NCI-H2029 treated with DMSO at 0.1 percent for 48 hours (cell line): ENCODE measurements at regions not wholly inside any gene's neighbourhood (a gene's known extent, or its start where the extent isn't known, plus 50 kb on each side); places are given as distances from the start of the nearest gene placed in this dataset.
A peak's percentile ranks its signal among the peaks of the same experiment; 100 is the strongest.

Source experiments
- DNase-seq: peaks from one replicate; lab custom pipeline; 2025; lab: John Stamatoyannopoulos, UW

DNA sequence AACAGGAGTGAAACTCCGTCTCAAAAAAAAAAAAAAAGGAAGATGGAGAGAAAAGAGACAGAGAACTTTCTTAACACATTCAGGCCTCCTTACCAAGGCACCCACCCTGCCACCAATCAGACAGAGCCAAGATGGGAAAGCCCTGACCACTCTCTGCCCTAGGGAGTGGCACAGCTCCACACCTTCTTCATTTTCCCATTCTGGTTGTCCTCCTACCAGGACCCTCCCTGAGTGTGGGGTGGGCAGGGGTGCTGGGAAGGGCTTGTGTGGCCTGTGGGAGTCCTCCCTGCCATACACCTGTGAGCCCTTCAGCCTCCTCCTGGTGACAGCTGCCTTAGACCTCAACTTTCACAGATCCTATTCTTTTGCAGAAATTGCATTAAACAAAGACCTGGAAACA lies 513.6 kb downstream of the BCL11B start:
- no peak for DNase-seq

DNA sequence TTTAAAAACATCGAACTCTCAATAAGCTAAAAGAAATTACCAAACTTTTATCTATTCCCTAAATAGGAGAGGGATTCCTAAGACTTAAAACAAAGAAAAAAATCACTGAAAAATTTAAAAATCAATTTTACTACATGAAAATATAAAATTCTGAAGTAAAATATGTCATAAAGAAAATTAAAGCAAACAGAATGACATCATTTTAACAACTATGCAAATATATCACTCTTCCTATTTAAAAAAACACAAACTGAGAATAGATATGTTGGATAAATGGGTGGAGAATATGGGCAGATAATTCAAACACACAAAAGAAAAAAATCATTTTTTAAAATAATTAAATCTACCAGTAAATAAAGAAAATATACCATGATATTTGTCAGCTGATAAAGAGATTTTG lies 510.0 kb downstream of the BCL11B start:
- no peak for DNase-seq

DNA sequence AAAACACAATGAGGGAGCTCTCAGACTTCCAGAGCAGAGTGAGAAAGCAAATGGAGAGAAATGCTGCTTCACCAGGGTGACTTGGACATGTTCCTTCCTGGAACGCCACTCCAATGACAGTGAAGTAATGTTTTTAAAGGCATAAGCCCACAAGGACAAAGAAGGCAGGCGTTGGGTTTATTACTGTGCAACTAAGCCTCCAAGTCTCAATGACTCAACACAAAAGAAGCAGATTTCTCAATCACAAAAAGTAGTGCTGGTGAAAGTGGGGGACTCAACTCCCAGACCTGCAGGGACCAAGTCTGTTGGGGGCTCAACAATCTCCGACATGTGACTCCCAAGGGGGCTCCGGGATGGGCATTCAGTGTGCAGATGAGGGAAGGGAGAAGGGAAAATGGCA lies 505.2 kb downstream of the BCL11B start:
- DNase-seq, result no peak

DNA sequence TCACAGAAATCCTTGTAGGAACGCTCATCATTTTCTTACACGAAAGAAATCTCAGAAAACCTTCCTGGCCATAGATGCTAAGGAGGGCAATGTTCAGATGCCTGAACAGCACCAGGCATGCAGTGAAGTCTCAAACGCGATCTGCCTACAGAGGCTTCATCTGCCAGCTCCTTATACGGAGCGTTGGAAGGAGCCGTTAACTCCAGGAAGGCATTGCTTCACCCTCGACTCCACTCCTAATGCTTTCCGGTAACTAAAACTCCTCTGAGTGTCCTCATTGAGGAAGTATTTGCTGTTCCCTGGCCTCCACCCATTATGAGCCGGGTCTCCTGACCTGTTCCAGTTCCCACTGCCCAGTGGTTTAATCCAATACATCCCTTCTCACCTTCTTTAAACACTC lies 502.7 kb downstream of the BCL11B start:
- no peak for DNase-seq

DNA sequence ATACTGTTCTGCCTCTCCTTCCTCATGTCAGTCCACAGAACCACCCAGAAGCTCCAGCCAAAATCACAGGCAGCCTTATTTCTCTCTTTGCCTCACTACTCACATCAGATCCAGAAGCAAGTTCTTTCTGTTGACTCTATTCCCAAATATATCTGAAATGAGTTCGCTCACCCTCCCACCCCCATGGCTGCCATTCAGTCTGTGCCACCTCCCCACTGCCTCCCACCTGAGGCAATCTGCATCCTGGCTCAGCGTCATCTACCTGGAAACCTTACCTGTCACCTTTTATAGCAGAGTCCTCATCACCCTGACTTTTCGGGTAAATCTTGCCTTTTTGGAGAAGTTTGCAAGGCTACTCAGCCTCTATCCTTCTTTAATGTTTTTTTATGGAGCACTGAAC lies 501.8 kb downstream of the BCL11B start:
- DNase-seq, result no peak

DNA sequence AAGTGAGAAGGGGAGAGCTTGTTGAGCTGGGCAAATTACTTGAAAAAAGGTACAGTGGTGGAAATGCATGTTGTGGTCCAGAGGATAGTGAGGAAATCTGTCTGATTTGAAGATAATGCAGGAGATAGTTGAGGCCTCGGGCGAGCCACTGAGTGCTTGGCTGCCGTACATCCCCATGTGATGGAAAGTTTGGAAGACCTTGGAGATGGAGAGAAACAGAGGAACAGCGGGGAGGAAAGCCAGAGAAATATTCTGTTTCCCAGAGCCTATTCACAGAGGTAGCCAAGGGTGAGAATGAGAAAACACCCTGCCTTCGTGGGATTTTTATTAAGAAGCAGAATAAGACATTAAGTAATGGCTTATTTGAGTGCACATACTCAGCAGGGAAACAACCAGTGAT lies 498.2 kb downstream of the BCL11B start:
- no peak for DNase-seq

DNA sequence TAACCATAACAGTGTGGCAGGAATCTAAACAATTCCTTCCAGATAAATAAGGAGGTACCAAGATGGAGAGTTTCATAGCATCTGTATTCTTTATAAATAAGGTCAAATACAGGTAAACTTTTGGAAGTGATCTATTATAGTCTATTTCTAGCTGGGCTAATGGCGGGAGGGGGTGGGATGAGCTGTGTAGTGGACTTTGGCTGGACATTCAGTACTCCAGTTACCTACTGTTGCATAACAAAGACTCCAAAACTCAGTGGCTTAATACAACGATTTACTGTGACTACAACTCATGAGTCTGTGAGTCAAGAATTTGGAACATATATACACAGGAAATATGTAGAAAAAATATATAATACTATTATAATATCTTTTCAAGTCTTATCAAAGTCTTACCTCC lies 496.1 kb downstream of the BCL11B start:
- DNase-seq, result no peak

DNA sequence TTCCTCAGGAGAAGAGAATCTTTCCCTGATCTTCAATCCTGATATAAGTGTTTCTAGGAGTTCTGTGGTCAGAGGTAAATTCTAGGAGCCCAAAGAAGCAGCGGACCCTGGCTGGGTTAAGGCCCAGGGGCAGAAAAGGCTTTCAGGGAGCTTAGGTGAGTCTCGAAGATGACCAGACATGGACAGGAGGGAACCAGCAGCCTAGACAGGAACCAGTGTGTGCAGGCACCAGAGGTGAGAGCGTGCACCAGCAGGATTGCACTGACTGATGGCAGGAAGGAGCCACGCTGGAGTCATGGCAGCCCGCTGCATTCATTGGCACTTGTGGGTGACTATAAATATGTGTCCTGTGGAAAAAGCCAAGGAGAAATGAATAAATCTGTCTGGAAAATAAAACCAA lies 489.9 kb downstream of the BCL11B start:
- DNase-seq, result no peak

DNA sequence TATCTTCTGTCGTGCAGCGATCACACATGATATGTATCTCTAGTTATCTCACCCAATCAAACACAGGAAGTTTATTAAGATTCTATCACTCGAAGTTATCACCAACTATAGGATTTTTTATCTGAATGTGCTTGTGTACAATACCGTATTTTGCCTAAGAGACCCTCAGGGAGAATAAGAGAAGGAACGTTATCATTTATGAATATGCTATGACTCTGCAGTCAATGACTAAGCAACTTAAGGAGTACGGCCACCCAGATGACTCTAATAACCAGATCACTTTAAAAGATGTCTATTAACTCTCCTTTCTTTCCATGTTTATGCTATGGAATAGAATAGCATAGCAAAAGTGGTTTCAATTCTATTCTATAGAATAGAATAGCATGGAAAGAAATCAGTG lies 486.4 kb downstream of the BCL11B start:
- DNase-seq, result no peak

DNA sequence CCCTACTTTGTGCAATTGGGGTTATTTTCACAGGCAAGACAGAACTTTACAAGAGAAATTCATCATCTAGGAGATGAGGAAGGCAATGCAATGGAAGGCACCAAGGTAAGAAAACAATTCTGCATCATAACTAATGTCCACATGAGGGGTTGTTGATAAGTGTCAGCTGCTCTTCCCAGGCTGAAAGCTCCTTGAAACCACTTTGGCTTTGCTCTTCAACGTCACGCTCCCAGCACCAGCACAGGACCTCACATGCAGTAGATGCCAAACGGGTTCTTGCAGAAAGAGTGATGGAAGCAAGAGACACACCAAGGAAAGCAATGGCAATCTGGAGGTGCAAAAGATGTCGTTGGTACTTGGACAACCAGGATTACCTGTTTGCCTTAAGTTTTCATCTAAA lies 485.5 kb downstream of the BCL11B start:
- no peak for DNase-seq

DNA sequence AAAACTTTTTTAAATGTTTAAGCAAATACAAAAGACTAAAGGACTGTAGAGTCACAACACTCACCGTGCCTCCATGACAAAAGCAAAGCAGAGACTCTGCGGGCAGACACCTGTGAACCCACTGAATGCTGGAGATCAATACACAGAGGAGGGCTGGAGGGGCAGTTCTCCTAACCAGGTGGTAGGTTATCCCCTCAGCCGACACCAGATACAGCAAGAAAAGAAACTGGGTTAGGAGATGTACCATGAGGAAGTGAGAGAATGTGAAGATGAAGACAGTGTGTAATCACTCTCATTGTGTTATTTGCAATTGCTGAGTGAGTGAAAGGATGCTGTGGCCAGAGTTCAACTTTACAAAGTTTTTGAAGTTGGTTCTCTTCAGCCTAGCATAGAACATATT lies 480.3 kb downstream of the BCL11B start:
- no peak for DNase-seq

DNA sequence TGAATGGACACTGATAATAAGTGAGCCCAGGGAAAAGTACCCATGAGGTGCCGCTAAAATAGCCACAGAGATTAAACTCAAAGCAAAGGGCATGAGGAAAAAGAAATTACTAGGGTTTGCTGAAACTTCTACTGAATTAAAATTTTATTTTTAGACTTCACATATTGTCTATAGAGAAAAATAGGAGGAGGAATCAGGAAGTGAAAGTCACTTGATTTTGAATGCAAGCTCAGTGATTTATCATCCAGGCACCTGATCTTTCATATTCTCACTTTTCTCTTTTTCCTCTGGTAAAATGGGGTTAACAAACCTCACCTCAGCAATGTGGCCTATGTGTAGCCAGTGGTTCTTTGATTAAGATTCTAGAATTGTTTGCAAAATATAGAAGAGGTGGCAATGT lies 479.8 kb downstream of the BCL11B start:
- no peak for DNase-seq

DNA sequence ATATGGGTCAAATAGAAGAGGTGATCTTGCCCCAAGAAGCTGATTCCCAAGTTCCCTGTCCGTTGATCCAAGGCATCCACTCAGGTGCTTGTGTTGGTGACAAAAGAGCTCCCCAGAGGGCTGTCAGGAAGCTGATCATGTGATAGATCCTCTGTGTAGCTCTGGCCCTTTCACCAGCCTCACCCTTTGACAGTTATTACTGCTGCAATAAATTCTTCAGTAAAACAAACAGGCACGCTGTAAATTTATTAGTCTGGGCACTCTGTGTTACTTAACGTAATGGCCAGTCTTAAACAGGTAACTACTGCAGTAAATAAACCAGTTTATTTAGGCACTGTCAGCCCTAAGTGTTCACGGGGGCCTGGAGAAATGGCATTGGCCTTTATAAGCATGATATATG lies 473.9 kb downstream of the BCL11B start:
- no peak for DNase-seq

DNA sequence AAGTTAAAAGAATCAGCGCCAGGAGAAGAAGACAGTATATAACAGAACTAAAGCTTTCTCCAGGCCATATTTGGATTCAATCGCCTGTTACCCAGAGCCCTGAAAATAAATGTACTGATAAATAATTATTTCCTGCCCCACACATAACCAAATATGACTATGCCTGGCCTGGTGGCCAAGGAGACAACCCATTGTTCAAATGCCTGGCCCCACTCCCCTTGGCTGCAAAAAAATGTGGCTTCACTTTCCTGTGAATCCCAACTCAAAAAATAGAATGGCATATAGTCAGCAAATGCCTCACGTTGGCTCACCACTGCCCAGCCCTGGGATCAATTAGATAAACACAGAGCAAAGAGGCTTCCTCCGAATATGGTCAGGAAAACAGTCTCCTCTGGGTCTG lies 472.1 kb downstream of the BCL11B start:
- no peak for DNase-seq

DNA sequence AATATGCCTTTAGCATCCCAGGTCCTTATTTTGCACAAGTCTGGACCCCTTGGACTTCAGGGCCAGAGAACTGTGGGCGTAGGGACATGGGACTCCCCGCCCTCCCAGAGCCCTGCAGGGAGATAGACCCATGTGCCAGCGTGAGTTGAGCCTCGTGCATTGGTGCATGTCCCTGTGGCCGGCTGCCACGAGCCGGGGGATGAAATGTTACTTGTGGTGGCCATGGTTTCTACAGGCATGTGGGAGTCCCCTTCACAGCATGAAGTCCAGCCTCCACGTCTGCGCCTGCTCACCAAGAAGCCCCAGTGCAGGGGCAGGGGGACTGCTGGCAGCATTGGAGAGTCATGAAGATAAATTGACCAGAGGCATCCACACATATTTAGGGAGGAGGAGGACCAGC lies 470.0 kb downstream of the BCL11B start:
- no peak for DNase-seq

DNA sequence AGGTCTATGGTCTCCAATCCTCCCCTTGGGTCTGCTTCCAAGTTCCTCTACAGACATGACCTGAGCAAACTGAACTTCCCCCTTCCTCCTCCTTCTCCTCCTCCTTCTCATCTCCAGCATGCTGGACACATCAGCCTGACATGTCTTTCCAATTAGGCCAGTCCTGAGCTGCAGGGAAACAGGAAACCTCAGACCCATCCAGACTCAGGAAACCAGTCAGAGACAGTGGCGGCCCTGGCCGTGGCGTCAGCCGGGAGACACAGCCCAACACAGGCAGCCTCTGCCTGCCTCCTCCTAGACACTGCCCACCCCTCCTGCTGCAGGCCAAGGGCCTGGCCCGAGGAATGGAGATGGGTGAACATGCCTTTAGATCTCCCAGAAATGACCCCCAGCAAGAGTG lies 468.8 kb downstream of the BCL11B start:
- DNase-seq, result no peak

DNA sequence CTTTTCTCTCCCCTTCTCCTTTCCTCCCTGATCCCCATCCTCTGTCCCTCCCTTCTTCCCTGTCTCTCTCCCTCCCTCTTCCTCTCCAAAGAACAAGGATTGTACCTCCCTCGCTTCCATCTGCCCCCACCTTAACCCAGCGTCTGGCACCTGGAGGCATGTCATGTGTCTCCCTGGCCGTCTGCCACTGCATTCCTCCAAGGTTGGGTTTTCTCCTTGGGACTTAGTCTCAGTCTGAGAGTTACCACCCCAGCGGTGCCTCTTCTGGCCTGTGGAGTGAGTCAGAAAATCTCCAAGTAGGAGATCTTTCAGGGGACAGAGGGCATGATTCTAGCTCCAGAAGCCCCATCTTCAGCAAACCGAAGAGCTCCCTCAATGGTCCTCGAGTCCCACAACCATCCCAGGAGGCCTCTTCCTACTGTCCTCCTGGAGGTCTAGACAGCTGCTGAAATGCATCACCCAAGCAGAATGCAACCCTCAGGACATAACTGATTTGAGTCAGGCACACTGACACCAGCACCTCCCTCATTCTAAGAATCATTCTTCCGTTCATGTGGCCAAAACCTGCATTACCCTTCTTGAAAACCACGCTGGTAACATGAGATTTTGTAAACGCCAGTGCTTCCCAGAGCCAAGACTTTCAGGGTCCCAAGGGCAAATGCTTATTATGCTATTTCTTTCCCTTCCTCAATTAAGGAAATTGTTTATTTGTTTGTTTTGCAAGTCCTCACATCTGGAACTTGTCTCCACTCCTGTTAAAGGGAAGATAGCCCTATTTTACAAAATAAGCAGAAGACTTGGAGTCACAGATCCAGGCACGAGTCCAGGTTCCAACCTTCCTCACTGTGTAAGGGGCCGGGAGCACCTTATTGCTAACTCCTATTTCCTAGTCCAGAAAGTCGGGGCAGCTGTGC lies 463.2 kb downstream of the BCL11B start:
- peak; percentile 14 for DNase-seq

DNA sequence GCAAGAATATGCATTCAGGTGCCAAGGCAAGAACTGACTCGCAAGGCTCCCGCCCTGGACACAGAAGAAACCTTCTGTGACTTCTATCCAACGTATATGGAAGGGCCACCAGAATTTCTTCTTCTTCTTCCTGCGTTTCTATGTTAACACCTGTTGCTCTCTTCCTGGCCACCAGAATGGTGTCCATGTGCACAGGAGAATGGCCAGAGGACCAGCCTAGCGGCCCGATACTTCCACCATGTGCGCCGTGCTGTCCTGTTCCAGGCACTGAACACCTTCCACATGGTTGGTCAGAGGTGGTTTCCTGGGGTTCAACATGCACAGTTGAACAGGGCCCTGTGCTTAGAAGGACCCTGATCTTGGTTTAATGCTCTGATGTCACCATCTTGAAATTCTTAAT lies 455.8 kb downstream of the BCL11B start:
- DNase-seq, result no peak

DNA sequence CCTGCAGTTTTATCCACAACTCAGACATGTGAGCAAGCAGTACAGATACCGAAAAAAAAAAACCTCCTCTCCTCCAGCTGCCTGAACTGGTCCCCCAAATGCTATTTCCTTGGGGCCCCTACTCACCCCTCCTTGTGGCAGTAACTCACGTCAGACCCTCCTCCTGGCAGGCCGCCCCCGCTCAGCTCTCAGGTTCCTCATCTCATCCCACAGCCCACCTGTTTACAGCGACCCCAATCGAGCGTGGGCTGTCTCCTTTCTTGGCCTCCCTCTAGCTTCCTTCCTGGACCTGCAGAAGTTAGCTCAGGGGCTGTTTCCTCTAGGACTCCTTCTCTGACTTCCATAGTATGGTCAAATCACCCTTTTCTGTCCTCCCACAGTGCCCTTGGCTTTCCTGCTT lies 455.3 kb downstream of the BCL11B start:
- no peak for DNase-seq

DNA sequence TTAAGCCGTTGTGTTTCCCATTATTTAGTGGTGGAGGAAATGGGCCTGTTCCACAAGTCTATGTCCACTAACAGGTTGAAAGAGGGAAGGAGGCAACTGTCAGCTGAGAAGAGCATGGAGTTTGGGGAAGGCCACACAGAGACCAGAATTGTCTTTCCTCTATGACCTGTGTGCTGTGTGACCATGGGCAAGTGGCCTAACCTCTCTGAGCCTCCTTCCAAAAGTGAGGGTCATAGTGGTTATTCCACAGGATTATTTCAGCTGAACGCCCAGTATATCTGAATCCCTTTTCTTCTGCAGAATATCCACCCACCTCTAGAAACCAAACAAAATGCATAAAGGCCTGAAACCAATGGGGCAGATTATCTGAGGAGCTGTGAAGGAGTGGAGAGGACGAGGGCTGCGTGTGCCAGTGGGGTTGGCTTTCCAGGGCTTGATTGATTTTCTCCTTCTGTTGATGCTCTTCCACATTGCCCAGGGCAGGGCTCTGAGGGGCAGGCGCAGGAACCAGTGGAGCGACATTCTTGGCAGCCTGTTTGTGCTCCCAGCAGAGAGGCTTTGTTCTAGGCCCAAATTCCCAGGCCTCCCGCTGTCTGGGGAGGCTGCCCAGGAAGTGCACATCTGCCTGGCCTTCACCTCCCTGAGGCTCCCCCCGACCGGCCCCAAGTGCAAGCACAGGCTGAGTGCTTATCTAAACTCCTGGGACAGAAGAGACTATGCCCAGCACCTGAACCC lies 452.7 kb downstream of the BCL11B start:
- no peak for DNase-seq

DNA sequence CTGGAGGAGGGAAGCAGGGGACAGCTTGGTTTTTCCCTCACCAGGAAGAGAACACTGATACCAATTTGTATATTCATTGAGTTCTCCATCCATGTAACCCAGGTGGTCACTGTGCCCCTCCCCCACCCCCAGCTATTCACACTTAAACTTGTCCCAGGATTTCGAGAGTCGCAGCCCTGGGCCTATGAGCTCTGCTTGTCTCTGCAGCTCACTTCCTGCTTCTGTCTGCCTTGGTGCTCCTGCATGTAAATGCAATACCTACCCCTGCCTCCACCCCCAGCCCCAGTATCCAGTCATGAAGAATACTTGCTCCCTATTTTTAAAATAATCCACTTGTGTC lies 452.2 kb downstream of the BCL11B start:
- no peak for DNase-seq

DNA sequence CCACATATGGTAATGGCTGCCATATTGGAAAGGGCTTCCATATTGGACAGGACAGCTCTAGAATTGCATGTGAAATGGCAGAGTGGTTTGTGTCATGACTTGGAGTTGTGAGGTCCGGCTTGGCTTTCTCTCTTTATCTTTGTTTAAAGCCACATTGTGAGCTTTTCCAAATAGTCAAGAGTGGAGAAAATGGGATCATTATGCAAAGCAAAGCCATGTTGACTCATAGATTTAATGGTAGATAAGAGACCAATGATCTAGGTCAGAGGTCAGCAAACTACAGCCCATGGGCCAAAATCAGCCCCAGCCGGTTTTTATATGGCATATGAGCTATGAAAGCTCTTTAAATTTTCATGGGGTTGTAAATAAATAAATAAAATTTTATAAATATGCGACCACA lies 449.1 kb downstream of the BCL11B start:
- no peak for DNase-seq

DNA sequence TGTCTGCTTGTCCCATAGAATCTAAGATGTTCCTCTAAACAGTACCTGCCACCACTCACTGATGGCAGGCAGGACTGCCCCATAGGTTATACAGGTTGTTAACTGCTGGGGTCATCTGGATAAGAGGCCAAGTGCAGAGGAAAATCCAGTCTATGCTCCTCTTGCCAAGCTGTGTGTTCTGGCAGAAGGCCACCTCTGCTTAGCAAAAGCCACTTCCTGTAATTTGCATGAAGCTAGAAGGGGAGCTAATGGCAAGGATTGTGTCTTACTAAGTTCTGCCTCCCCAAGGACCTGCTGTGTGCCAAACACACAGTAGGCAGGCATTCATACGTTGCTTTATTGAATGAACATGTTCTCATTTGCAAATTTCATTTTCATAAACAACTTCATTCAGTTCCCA lies 445.4 kb downstream of the BCL11B start:
- DNase-seq, result peak; percentile 31

DNA sequence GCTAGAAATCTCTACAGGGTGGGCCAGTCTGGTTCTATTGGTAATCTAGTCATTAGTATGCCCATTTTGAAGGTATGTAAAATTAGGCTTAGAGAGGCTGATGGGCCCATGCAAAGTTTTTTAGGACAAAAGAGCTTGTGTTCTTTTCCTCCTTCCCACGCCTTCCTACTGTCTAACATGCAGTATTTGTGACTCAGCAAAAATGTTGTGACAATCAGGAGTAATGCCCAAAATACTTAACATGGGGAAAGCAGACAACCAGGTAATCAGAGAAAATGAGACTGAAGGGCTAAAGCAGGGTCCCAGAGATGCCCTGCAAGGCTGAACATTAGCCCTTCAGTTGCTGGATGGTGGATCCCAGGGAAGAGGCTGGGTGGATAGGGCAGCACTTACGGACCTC lies 437.9 kb downstream of the BCL11B start:
- DNase-seq, result no peak
